ENCODE measurements at regions not wholly inside any gene's neighbourhood (a gene's known extent, or its start where the extent isn't known, plus 50 kb on each side); places are given as distances from the start of the nearest gene placed in this dataset.

GRCh38 chr14:53346988-53347387 is 193.9 kb upstream of the DDHD1 start:
- no peak overlapping the region for H2BK120ac ChIP-seq (ENCODE audit: low read depth, low read length, poor library complexity, severe bottlenecking)
- H3K18ac ChIP-seq (ENCODE audit: insufficient read length, low read depth, low read length): no peak overlapping the region
- TF ChIP-seq, protein P1, sequence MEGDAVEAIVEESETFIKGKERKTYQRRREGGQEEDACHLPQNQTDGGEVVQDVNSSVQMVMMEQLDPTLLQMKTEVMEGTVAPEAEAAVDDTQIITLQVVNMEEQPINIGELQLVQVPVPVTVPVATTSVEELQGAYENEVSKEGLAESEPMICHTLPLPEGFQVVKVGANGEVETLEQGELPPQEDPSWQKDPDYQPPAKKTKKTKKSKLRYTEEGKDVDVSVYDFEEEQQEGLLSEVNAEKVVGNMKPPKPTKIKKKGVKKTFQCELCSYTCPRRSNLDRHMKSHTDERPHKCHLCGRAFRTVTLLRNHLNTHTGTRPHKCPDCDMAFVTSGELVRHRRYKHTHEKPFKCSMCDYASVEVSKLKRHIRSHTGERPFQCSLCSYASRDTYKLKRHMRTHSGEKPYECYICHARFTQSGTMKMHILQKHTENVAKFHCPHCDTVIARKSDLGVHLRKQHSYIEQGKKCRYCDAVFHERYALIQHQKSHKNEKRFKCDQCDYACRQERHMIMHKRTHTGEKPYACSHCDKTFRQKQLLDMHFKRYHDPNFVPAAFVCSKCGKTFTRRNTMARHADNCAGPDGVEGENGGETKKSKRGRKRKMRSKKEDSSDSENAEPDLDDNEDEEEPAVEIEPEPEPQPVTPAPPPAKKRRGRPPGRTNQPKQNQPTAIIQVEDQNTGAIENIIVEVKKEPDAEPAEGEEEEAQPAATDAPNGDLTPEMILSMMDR (conservative IDR thresholded peaks at IDR 0.05): peak; percentile 24; the same call in 1 of the 3 replicates
- DNase-seq: no peak
- H3K56ac ChIP-seq (ENCODE audit: insufficient read length, low read depth, low read length): no peak overlapping the region
- no peak overlapping the region for H3K9ac ChIP-seq (ENCODE audit: extremely low read depth, insufficient read length, low read length)
- no peak overlapping the region for H2BK12ac ChIP-seq (ENCODE audit: insufficient read length, low read depth, low read length)
- no peaks in the 10 kb centered on the region for H4K20me1 ChIP-seq (ENCODE audit: control insufficient read depth, insufficient read depth, insufficient read length)
- no peak overlapping the region for H3K4me2 ChIP-seq (ENCODE audit: insufficient read depth, insufficient read length, low read length)
- Mint-ChIP-seq H3K9me3 (no peaks in the 10 kb centered on the region), H3K36me3 (ENCODE audit: insufficient read depth in 1 of 3, low read depth in 3 of 3) (no peaks in the 10 kb centered on the region; a peak in 1 of 7 replicates), H3K27me3 (ENCODE audit: low read depth) (no peaks in the 10 kb centered on the region), H3K27ac (no peak overlapping the region), H3K4me3 (no peak overlapping the region), H3K4me1 (peaks cover 5 to 8% of the 10 kb centered on the region in 2 experiments)
- no peaks in the 10 kb centered on the region for H3K27me3 ChIP-seq (ENCODE audit: insufficient read depth, low read length)
- H3K9me3 ChIP-seq (ENCODE audit: control insufficient read depth, low read depth, low read length): no peaks in the 10 kb centered on the region
- no peak overlapping the region for H3K23ac ChIP-seq (ENCODE audit: insufficient read length, low read depth, low read length)
- H3T11ph ChIP-seq (ENCODE audit: low read length): no peak overlapping the region
- H2BK20ac ChIP-seq (ENCODE audit: low read depth, low read length, poor library complexity, severe bottlenecking): no peak overlapping the region
- H3K27ac ChIP-seq (ENCODE audit: insufficient read length, low read depth, low read length): no peak overlapping the region
- no peaks in the 10 kb centered on the region for H3K23me2 ChIP-seq (ENCODE audit: insufficient read length, low read depth, low read length, poor library complexity, severe bottlenecking)
- H4K8ac ChIP-seq (replicated peaks; ENCODE audit: insufficient read length, low read depth, low read length): no peak overlapping the region
- H2BK5ac ChIP-seq (ENCODE audit: insufficient read length, low read length): no peak overlapping the region
- no peak overlapping the region for H4K91ac ChIP-seq (ENCODE audit: insufficient read length, low read depth, low read length)
- H2BK15ac ChIP-seq (ENCODE audit: low read depth, low read length): no peak overlapping the region
- no peak overlapping the region for H3K4ac ChIP-seq (ENCODE audit: low read depth, low read length)
- no peak overlapping the region for H2AK5ac ChIP-seq (ENCODE audit: insufficient read length, low read length)
- H3K4me1 ChIP-seq (ENCODE audit: insufficient read depth, low read length): no peaks in the 10 kb centered on the region; the same call in 1 of the 2 replicates
- WGBS (ENCODE audit: extremely low coverage, insufficient read length, low lambda C conversion rate): no CpG with 5 or more reads among the region's 3 CpGs
- H3K14ac ChIP-seq (ENCODE audit: insufficient read depth, low read length): no peak overlapping the region
- no peak overlapping the region for H4K5ac ChIP-seq (ENCODE audit: insufficient read length, low read depth, low read length)
- H2AFZ ChIP-seq (ENCODE audit: low read length): no peak overlapping the region
- H3K79me2 ChIP-seq (ENCODE audit: insufficient read depth, low read length): no peaks in the 10 kb centered on the region
- no peaks in the 10 kb centered on the region for H3K79me1 ChIP-seq (ENCODE audit: insufficient read depth, low read depth, low read length, poor library complexity, severe bottlenecking)
